PC-9 (cell line): ENCODE measurements at regions not wholly inside any gene's neighbourhood (a gene's known extent, or its start where the extent isn't known, plus 50 kb on each side); places are given as distances from the start of the nearest gene placed in this dataset.

Experiments used
- CTCF ChIP-seq: fragments of 200-600 bp; sonication (generic); conservative IDR thresholded peaks from 2 replicates; pipeline ENCODE4 v1.6.1; 2017; ENCODE audit warnings: mixed run types, antibody characterized with exemption, mild to moderate bottlenecking, moderate library complexity
- EZH2 ChIP-seq: fragments of 200-600 bp; sonication (generic); IDR thresholded peaks from 2 replicates; pipeline ENCODE4 v1.8.0; 2017; ENCODE audit warnings: antibody characterized with exemption, low read depth

DNA sequence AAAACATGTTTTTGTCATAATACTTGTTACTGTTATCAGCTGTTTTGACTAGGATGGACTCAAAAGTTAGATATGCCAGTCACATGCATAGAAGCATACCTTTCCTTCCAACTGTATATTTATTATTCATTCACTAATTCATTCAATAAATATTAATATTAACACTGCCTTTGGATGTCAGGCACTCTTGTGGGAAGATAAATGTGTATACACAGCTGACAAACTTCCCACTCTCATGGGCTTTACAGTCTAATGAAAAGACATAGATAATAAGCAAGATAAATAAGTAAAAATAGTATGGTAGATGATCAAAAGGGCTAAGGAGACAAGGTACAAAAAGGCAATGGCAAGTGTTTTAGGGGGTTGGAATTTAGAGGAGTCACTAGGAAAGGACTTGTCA, 180.1 kb upstream of the SMIM30 start:
- TF ChIP-seq CTCF (no peak), EZH2 (no peak)
